GM21529 (cell line): ENCODE measurements at regions not wholly inside any gene's neighbourhood (a gene's known extent, or its start where the extent isn't known, plus 50 kb on each side); places are given as distances from the start of the nearest gene placed in this dataset.

Experiments
- ATAC-seq: cut with Tn5 transposase; IDR thresholded peaks from one replicate; pipeline ENCODE4 v1.9.1; 2021; ENCODE audit not compliant: unreplicated experiment

DNA sequence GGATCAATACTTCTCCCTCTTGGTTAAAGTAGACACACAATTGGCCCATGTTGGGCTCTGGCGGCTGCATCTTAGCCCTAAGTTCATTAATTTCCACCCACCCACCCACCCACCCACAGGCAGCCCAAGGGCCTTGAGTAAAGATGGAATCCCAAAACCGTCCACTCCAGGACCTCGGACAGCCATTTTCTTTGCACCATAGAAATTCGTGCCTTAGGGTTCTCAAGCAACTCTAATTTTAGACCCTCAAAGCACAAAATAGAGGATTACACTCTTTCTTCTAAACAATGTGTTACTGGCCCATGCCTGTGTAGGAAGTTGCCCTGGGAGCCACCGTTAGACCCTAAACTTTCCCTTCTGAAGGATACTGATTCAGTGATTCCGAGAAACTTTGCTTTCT lies 568.5 kb downstream of the IRX1 start:
- no peak for ATAC-seq

DNA sequence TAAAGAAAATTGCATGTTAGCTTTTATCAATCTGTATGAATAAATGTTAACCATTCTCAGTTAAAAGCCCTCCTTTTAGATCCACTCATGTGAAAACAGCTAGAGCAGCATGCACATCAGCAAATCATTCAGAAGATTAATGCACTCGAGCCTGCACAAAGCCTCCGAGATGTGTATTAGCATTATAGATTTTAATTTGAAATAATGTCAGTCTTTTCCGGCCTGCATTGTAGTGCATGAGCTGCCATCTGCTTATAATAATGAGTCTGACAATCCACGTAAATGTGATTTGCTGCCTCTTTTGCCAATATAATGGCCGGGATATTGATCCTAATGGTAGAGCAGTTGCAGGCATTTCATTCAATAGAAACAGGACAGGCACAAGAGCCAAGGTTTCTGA lies 585.1 kb downstream of the IRX1 start:
- no peak for ATAC-seq

DNA sequence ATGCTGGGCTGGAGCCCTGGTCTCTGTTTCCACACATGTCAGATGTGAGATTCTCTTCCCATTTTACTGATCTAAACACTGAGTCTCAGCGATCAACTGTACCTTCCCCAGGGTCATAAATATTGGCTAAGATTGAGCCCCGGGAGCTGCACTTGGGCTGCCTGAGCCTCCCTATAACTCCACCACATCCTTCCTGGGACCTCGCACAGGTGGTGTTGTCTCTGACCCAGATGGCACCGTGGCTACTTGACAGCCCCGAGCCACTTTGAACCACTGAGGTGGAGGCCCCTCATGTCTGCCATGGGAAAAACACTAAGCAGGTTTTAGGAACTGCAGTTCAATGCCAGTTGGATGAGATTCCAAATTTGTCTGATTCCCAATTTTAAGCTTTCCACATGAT lies 586.5 kb downstream of the IRX1 start:
- no peak for ATAC-seq

DNA sequence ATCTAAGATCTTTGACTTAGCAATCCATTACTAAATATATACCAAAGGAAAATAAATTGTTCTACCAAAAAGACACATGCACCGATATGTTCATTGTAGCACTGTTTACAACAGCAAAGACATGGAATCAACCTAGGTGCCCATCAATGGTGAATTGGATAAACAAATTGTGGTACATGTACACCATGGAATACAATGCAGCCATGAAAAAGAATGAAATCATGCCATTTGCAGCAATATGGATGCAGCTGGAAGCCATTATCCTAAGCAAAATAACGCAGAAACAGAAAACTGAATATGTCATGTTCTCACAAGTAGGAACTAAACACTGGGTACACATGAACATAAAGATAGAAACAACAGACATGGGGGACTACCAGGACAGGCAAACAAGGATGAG lies 589.5 kb downstream of the IRX1 start:
- no peak for ATAC-seq

DNA sequence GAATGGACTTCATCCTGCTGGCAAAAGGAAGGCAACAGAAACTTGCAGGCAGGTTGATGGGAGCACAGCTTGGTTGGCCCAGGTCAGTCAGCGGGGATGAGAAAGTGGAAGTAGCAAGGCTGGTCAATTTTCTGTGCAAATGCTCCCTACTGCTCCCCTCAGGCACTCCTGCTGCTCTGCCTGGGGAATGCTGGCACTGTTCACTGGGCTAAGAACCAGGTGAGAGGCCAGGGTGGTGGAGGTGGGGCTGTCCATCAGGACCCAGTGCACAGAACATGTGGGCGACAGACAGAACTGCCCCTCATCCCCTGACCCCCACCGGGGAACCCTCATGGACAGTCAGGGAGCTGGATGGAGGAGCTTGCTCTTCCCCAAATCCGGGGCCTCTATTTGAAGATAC lies 593.1 kb downstream of the IRX1 start:
- no peak for ATAC-seq

DNA sequence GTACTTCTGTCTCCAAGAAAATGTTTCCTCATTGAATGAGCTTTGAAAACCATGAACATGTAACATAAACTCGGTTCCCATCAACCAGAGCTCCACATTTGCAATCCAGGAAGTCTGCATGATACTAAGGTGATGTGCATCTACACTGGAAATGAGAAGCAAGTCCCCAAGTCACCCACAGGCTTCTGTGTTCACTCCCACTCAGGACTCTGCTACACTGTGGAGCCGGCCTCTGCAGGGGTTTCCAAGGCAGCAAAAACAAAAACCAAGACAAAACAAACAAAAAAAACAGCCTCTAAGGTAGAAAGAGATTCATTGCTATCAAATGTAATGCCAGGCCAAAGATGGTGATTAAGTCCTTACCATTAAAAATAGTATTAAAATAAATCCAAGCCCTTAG lies 593.7 kb downstream of the IRX1 start:
- ATAC-seq, result no peak

DNA sequence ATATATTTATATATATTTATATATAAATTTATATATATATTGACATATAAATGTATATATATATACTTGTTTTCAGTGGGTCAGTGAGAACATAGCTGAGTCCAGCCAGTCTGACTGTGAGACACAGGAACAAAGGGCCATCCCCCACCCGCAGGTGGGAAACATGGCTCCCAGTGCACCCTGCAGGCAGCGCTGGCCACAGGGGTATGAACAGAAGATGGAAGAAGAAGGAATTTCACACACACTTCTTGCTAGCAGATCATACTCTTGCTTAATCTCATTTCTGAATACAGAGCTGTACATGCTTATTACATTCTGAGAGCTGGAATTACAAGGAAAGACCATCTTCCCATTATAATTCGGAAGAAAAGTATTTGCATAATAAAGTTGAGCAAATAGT lies 595.4 kb downstream of the IRX1 start:
- no peak for ATAC-seq

DNA sequence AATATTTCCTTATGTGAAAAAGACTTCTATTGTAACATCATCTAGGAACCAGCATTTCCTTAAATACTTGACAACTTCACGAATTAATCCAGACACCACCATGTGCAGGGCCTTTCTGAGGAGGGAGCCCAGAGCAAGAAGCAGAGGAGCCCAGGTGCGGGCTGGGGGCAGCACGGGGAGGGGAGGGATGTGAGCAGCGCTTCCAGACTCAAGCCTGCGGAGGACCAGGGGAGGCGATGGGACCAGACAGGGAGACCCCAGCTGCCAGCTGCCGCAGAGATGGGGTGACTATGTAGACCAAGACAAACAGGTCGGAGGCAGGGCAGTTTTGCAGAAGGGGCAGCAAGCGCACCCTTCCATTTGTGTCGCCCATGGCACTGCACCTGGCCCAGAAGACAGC lies 596.1 kb downstream of the IRX1 start:
- ATAC-seq, result no peak

DNA sequence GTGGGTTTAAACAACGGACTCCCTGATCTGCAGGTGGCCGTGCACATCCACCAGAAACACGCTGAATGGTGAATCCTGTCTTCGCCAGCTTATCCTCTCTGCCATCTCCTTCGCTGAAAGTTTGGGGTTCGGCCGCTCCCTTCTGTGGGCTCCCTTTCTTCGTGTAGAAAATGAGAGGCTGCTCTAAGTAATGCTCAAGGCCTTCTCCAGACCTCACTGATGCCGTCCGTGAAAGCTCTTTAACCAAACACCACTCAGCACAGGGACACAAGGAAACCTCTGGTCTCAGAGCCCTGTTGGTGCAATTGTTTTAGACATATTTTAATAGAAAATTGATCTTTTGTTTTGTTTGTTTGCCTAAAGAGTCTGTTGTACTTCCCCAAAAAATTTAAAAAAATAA lies 596.5 kb downstream of the IRX1 start:
- no peak for ATAC-seq

DNA sequence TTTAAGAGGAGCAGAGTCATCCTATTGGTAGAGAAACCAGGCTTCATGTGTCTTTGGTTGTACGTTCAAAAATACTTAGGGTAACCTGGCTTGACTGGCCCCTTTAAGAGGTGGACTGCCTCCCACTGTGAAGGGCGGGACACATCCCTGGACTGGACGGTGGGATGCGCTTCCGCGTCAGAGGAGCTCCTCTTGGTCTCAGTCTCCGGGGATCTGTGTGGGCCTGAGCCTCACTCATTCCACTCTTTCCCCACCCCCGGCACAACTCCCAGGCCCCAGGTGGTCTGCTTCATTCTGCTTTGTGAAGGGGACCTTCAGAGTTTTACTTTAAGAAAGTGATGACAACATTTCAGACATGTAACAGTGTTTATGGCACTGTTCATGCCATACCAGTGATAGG lies 601.1 kb downstream of the IRX1 start:
- no peak for ATAC-seq

DNA sequence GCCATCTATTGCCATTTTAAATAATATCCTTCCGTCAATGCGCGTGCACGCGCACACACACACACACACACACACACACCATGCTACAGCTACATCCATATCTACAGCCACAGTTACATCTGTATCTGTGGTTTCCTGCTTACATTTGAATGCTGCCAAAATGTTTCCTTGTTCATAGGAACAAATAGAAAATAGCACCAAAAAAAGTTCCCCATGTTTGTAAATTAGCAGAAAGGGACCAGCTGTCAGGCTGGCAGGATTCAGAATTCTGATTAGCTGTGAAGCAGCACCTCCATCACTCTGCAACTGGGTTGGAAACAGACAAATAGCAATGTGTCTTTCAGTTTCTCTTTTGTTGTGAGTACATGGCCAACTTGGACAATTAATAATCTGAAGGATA lies 601.5 kb downstream of the IRX1 start:
- ATAC-seq, result no peak

DNA sequence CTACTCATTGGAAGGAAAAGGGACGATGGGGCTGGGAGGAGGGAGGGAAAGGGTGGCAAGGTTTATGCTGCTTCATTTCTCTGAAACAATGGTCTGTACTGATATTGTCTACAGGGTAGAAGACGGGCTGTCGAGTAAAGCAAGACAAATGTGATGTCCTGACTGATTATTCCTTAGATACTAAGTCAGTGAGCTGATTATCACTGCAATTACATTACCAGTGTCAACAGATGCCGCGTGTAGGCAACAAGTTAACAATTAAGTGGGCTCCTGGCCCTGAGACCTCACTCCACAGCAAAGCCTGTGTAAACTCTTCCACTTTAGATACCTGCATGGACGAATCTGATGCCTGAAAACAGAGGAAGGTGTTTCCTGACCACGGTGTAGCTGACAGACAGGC lies 602.8 kb downstream of the IRX1 start:
- no peak for ATAC-seq

DNA sequence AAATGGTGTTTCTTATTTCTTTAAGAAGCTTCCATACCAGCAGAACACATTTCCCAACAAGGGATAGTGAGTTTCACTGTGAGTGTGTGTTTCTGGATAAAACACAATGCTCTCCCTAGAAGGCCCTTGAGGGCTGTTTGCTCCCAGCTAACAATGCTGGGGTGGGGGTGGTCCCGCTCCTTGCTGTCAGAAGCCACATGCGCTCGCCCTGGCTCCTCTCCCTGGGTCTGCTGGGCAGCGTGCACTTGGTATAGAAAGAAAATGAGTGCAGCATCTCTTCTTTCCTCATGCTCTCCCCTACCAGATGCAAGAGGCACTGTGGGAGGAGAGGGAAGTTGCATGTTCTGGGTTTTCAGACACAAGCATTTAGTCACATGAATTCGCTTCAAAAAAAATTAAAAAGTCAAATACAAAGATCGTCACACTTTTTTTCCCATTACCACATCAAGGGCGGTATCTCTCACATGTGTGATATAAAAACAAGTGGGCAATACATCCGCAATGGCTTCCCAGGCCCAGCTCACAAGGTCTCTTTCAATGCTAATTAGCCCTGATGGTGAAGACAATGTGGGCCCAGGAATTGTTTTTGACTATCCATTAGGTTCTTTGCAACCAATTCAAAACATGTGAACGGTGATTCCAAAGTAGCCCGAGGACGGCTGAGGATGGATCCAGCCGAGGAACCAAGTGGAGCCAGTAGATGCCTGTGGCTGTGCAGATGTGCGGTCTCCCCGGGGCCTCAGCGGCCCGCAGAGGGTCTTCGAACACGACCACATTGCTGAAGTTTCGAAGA lies 603.6 kb downstream of the IRX1 start:
- no peak for ATAC-seq

DNA sequence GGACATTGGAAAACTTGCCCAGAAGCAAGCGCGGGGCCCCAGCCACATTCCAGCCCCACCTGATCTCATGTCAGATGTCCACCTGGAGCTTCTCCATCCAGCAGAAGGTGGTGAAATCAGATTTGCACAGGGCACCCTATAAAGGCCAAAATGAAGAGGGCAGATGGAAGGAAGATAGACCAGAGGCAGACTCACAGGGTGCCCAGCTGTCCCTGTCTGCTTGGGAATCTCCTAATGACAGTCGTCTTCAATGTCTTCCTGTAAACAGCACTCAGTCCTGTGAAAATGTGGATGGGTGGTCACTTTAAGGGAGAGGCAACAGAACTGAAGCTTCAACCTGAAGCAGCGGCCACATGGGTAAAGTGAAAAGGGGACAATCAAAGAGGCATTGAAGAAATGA lies 607.5 kb downstream of the IRX1 start:
- ATAC-seq, result no peak

DNA sequence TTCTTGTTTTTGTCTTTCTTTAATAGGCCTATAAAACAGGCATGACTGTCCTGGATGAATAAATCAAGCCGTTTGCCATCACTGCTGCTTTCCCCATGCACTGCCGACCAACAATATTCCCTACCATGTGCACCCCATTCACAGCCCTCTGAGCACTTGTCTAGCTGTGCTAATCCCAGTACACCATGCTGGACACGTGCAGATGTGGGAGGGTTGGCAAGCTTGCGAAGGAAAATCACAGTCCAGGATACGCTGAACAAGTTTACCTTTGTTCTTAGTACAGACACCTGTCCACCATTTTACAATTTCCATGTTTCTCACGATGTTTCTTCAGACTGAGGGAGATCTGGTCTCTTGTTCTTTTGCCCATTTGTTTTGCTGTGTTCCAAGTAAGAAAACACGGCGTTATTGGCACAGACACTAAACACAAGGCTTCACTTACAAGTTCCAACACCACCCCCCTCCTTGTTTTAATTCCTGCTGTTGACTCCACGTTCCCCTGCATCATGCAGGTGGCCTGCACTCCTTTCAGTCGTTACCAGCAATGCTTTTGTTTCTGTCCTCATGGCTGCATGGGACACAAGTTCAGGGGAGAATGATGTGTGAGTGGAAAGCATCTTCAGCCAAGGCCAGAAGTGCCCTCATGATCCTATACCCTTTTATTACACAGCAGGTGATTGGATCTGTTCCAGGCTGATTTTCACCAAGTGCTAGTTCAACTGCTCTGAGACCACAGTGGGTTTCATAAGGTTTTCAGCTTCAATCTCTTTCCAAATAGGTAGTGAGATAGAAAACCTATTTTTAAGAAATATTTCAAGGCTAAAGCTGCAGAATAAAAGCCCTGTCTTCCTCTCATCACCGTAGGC lies 608.9 kb downstream of the IRX1 start:
- no peak for ATAC-seq

DNA sequence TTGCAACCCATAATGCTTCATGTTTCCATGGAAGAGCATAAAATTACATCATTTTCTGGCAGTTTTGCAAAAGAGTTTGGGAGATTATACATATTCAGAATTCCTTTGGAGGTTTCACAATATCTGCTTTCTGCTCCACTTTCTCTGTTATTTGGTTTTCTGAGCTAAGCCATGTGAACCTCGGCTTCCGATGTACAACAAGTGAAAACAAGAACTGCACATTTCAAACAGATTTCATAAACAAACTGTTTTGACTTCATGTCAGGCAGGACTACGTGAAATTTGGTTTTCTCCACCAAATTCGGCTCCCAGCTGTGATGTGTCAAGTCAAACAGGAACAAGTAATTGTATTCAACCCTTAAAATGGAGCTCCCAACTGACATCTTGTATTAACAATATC lies 609.8 kb downstream of the IRX1 start:
- ATAC-seq, result no peak

DNA sequence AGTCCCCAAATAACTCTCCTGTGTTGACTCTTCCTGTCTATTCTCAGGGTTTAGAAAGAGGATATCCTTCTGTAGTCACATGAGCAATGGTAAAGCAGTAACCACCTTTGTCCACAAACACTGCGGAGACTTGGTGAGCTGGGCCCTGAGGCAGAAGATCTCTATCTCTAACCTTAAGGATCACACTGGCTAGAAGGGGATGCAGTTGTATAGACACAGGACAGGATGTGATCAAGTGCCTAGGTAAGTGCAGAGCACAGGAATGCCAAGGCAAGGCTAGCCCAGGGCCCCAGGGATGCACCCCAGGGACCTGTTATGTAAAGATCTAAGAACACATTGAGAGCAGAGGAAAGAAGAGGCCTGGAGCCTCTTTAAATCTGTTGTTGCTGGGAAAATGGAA lies 610.5 kb downstream of the IRX1 start:
- ATAC-seq, result no peak

DNA sequence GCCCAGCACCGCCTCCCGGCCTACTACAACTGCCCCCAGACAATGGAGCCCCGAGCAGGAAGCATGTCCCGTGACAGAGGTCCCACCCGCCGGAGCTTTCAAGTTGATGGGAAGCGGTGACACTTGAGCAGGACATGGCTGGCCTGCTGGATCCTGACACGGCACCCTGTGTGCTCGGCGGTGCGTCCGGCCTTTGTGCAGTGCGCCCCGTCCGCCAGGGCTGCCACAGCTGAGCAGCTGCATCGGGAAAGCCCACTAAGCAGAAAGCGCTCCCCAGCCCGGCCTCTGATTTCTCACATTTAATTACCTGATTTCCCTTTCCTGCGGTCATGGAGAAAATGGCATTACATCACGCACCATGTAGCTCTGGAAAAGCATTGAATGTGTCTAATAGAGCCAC lies 611.9 kb downstream of the IRX1 start:
- no peak for ATAC-seq

DNA sequence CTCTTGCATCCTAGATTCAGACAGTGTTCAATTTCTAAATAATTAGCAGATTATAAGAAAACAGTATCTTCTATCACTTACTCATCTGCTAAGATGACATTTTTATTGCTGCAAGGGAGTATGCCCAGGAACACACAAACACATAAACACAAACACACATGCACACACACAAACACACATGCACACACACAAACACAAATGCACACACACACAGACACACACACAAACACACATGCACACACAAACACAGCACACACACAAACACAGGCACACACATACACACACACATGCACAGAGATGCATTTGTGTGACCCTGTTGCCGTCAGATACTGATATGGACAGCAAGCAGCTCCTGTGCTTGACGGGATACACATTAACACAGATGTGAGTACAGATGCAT lies 612.9 kb downstream of the IRX1 start:
- ATAC-seq, result no peak

DNA sequence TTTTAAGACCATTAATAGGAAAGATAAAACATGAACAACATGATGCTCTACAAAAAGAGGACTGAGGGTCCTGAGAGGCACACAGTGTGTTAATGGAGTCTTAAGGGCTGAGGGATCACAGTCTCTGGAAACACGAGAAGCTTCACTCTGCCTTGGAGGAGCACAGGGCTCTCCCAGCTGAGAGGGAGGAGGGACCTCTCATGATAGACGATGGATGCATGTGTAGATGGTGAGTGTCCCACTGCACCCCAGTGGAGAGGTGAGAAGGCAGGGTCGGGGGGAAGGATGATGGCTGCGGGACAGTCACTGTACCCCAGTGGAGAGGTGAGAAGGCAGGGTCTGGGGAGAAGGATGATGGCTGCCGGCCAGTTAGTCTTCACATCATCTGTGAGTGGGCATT lies 613.4 kb downstream of the IRX1 start:
- ATAC-seq, result no peak

DNA sequence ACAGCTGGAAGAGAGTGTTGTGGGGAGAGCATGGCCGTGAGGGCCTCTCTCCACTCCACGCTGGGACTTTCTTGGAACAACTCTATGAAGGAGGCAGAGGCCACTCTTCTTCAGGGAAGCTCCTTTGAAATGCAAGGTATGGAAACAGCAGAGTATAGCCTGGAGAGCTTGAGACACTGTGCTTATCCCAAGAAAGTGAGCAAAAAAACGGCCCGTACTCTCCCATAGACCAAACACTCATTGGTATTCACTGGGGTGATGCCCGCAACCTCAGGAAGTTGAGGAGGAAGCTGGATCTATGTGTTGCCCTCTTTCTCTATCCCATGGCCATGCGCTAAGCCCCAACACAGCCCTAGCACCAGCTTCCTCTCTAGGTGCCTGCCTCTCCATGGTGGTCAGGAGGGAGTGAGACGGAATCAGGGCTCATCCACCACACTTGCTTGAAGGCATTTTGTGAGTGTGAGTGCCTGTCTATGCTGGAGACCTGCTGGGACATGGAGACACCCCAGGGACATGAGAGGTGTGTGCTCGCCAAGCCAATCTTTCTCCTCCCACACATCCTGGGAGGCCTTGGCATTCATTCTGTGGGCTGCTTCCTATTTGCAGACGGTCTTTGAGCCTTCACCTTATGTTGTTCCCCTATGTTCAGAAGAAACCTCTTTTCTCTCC lies 616.6 kb downstream of the IRX1 start:
- ATAC-seq, result no peak
